SK-N-SH treated with all-trans-retinoic acid at 6 μM for 48 hours (cell line): ENCODE measurements at regions not wholly inside any gene's neighbourhood (a gene's known extent, or its start where the extent isn't known, plus 50 kb on each side); places are given as distances from the start of the nearest gene placed in this dataset.

Experiments used
- BACH2 ChIP-seq: fragments of 250-450 bp; sonication (Bioruptor Pico); IDR thresholded peaks from 2 replicates; pipeline ENCODE4 v1.9.0; 2021; ENCODE audit warnings: mild to moderate bottlenecking, borderline replicate concordance
- GLIS3 ChIP-seq: fragments of 250-450 bp; sonication (Bioruptor Pico); IDR thresholded peaks from 2 replicates; pipeline ENCODE4 v1.5.0; 2020; ENCODE audit warnings: mild to moderate bottlenecking, moderate library complexity
- OSR1 ChIP-seq: fragments of 250-450 bp; sonication (Bioruptor Pico); IDR thresholded peaks from 2 replicates; pipeline ENCODE4 v1.8.0; 2022; ENCODE audit warnings: moderate library complexity, mild to moderate bottlenecking, inconsistent platforms
- PATZ1 ChIP-seq: fragments of 250-450 bp; sonication (Bioruptor Pico); IDR thresholded peaks from 2 replicates; pipeline ENCODE4 v1.8.0; 2020; ENCODE audit warnings: mild to moderate bottlenecking, moderate library complexity, borderline replicate concordance
- POU6F1 ChIP-seq: fragments of 250-450 bp; sonication (Bioruptor Pico); IDR thresholded peaks from 2 replicates; pipeline ENCODE4 v1.8.0; 2021; ENCODE audit warnings: low read depth, mild to moderate bottlenecking, moderate library complexity, borderline replicate concordance
- ZFP3 ChIP-seq: fragments of 250-450 bp; sonication (Bioruptor Pico); IDR thresholded peaks from 2 replicates; pipeline ENCODE4 v1.5.0; 2020; ENCODE audit warnings: mild to moderate bottlenecking, moderate library complexity
- ZFP30 ChIP-seq: fragments of 450-650 bp; formaldehyde crosslinking; IDR thresholded peaks from 2 replicates; pipeline ENCODE4 v1.5.0; 2022; ENCODE audit warnings: mild to moderate bottlenecking, moderate library complexity
- ZNF70 ChIP-seq: fragments of 450-650 bp; formaldehyde crosslinking; IDR thresholded peaks from 2 replicates; pipeline ENCODE4 v1.5.0; 2020; ENCODE audit warnings: mild to moderate bottlenecking, moderate library complexity

GRCh38 chr2:219714681-219715400 lies 87.4 kb downstream of the SLC4A3 start:
- TF ChIP-seq ZFP3 (CRISPR knock-in tag) (no peak), ZFP30 (no peak), OSR1 (CRISPR knock-in tag) (no peak), PATZ1 (CRISPR knock-in tag) (no peak), GLIS3 (CRISPR knock-in tag) (no peak), ZNF70 (CRISPR knock-in tag) (no peak), BACH2 (no peak), POU6F1 (CRISPR knock-in tag) (no peak)
